HG02642 (cell line): ENCODE measurements at regions not wholly inside any gene's neighbourhood (a gene's known extent, or its start where the extent isn't known, plus 50 kb on each side); places are given as distances from the start of the nearest gene placed in this dataset.

Experiments
- ATAC-seq: cut with Tn5 transposase; IDR thresholded peaks from one replicate; pipeline ENCODE4 v1.9.1; 2021; ENCODE audit warnings: mild to moderate bottlenecking; ENCODE audit not compliant: unreplicated experiment, poor library complexity

DNA sequence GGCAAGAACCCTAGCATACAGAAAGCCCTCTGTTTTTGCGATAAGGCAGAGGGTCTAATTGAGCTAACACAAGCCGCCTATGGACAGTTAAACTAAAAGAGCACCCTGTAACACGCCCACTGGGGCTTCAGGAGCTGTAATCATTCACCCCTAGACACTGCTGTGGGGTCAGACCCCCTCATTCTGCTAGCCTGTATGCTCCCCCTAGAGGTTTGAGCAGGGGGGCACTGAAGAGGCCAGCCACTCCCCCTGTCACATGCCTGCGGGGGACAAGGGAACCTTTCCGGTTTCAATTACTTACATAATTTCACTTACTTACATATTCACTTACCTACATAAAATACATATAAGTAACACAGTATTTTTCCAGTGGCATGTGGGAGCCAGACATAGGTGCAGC, 469.5 kb upstream of the FAM241A start:
- ATAC-seq: no peak

DNA sequence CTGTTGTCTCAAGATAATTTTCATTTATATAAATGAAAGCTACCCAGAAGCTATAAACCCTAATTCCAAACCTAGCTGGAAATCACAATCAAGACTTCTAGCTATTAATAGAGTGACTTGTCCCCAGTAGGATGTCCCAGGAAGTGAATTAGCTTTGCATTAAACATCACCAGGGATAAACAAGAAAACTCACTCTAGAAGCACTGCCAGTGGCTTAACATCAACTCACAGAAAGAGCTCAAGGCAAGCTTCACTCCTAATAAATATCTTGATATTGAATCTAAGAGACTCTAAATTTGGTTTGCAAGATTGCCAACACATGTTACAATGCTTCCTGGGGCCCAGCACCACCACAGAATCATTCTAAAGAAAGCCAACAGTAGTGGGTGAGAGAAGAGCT, 468.7 kb upstream of the FAM241A start:
- no peak for ATAC-seq

DNA sequence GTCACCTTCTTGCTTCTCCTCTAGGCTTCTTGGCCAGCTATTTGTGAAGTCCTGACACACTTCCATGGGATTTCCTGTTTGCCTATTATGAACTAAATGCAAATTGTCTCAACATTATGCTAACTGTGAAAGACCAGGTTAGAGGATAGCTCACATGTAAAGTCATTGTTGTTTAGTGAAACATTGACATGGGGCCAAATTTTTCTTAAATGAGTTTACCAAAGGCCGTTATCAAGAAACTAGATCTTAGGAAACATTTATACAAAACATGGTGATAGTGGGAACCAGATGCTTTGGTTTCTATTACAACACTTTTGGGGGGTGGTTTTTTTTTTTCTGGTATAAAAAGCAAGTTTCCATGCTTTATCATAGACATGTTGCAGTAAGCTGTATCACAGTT, 466.8 kb upstream of the FAM241A start:
- ATAC-seq: no peak

DNA sequence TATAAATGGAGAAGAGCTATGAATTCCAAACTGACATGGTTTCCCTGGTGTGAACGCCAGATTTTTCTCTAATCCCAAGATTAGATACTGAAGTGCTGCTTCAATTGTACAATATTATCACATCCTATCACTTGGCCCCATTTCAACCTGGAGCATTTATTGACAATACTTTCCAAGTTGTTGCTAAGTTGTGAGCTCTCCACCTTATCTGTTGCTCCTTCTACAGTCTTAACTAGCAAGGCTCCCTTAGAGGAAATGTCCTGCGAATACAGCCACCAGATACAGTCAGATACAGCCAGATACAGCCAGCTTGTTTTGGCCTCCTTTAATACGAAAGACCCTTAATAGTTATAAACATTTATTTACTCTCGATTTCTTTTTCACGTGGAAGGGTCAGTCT, 466.3 kb upstream of the FAM241A start:
- ATAC-seq: no peak

DNA sequence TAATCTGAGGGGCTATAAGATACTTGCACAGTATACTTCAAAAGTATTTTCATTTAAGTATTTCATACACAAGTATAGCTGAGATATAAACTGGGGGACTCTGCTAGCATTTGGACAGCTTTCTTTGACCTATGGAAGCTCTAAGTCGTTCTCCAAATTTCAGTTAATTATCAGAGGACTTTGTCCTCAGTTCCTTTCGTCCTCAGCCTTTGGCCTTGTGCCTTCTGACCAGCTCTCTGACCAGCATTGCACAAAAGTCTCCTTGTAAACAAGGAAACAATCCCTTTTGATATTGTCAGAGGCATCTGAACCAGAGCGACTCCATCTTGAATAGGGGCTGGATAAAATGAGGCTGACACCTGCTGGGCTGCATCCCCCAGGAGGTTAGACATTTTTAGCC, 464.0 kb upstream of the FAM241A start:
- no peak for ATAC-seq

DNA sequence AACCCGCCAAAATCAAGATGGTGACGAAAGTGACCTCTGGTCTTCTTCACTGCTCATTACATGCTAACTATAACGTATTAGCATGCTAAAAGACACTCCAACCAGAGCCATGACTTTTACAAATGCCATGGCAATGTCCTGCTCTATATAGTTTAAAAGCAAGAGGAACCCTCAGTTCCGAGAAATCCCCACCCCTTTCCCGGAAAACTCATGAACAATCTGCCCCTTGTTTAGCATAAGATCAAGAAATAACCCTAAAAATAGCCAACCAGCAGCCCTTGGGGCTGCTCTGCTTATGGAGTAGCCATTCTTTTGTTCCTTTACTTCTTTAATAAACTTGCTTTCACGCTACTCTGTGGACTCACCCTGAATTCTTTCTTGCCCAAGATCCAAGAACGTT, 463.5 kb upstream of the FAM241A start:
- no peak for ATAC-seq

DNA sequence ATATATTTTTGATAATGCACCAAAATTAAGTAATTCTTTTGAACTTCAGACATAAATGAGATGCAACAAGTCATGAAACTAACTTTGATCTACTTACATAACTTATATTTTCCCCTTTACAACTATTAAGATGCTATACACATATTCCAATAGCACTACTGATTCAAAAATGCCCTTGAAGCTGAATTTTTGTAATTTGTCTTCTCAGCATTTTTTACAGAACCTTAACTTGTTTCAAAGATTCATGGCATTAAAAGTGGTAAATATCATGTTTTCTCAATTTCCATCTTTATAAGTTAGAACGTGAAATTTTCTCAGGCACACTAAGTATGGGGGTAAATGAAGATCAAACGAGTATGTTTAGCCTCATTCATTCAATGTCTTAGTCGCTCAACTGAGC, 460.0 kb upstream of the FAM241A start:
- no peak for ATAC-seq

DNA sequence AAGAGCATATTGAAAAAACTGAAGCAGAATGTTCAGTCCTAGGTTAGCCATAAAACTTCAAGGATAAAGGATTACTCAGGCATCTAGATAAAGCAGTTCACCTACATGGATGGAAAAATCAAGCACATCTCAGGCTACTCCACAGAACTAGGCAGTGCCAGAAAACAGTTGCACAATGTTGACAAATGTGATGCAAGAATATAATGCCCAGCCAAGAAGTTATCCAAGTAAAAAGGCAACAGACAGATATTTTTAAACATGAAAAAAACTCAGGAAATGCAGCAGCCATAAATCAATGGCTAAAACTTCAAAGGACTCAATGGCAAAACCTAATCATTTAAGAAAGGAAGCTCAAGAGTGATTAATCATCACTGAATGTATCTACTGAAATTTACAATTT, 456.0 kb upstream of the FAM241A start:
- ATAC-seq: no peak

DNA sequence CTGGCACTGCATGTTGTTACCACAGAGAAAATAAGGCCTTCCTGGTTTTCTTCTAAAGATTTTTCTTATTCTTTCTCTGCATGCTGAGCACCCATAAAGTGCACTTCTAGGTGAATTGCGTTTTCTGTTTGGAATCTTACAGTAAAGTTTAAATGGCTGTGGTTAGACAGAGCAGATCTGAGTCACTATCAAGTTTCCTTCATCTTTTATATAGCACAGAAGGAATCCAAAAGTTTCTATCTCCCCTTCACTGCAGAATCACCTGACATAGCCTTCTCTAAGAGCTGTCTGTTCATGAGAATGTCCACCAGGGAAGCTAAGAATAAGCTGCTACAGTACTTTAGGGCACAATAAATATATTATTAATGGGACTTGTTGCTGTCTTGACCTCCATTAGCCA, 455.5 kb upstream of the FAM241A start:
- no peak for ATAC-seq

DNA sequence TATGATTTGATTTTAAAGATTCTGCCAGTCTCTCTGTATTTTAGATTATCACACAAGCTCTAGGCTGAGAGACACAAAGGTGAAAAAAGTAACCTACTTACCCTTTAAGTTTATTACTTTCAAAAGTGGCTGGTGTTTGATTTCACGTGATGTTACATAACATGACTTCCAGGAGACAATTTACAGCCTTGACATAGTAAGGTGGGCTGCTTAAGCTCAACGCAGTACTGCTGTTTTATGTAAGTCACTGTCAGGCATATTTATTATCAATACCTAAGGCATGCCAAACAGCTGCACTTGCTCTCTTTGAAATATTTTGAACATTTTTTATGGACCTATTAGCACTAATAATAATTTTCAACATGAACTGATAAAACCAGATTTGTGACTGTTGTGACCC, 451.5 kb upstream of the FAM241A start:
- no peak for ATAC-seq

DNA sequence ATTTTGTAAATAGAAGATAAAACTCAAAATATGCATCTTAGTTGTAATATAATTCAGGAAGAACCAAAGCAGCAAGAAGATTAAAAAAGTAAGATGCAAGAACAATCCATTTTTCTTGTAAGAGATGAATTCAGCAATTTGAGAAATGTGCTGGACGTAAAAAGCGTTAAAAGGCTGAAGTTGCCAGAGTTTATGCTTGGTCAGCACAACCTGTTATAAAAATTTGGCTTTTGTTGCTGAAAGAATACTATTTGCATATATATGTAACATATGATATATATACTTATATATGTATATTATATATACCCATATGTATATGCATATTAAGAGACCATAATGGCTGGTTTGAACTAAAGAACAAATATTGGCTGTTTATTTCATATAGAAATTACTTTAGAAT, 449.6 kb upstream of the FAM241A start:
- no peak for ATAC-seq

DNA sequence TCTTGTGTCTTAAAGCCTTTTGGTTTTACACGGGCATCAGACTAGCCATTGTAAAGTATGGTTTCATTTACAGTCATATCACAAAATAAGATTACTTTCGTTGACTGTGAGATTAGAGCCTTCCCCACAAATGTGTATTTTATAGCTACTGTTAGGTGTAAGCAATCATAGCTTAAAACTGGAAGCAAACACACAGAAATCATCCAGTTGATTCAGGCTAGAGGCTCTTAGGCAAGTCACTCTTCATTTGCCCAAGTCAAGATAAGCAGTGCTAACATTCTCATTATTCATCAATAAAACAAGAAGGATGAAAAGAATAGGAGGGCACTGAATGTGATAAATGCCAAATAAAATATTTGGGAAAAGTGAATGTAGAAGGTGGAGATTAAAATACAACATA, 448.7 kb upstream of the FAM241A start:
- no peak for ATAC-seq

DNA sequence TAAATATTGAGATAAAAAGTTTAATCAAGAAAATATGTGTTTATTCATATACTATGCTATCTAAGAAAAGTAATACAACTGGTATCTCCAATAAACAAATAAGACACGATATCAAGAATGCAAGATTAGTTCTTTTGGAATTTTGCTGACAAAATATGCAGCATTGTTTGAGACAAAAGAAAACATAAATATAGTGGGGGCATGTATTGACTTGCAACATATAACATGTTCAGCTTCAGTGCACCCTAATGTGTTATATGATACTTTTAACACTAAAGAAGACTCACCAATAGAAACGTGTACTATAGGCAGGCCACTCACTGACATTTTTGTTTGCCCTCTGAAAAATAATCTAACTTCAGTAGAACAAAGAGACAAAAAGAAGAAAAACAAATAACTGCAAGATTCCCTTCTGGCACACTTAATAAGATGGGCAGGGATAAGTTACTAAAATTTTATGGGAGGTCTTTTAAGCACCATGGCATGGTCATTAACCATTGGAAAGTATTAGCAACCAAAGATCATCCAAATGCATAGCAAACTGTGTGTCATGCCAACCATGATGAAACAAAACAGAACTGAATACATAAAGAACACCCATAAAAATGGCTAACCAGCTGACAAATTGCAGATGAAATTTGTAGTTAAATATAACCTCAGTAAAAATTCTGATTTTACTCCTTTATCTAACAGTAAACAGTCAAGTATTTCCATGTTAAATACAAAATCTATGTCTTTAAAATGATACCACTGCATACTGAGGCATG, 447.9 kb upstream of the FAM241A start:
- no peak for ATAC-seq

DNA sequence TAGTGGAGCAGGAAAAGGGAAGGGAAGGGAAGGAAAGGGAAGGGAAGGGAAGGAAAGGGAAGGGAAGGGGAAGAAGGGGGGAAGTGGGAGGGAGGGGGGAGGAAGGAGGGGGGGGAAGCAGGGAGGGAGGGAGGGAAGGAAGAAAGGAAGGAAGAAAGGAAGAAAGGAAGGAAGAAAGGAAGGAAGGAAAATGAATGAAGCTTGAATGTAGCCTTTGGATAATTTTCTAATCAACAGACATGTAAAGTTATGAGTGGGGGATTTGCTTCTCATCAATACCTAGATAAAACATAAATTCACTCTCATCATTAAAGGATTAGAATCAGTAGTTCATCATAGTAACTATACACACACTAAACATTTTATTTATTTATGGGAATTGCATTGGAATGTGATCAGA, 446.9 kb upstream of the FAM241A start:
- no peak for ATAC-seq

DNA sequence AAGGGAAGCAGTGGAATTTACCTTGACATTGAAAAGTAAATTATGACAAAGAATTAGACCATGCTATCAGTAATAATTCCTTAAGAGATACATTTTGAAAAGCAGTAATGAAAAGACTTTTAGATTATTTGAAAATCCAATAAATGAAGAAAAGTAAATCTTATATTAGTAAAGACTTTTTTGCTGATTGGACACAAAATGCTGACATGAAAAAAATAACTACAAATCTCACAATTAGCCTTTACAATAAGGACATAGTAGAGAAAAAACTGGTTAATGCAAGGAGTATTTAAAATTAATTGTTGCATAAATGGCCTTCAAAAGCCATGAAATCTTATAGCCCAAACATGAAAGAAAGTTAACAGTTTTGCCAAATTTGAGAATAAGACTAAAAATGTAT, 446.1 kb upstream of the FAM241A start:
- no peak for ATAC-seq

DNA sequence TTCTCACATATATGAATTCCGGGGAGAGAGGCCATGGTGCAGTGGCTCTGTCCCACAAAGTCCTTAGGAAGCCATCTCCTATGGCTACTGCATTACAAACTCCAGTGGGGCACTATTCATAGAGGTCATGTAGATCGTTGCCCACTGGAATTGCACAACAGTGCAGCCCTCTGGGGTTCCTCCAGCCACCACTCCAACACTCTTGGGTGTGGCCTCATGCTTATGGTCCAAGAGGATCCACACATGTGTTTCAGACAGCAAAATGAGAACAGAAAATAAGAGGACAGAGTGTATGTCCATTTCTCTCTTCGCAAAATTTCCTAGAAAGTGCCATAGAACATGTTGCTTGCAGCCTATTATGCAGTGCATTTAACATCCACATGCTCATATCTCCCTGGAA, 444.2 kb upstream of the FAM241A start:
- ATAC-seq: no peak

DNA sequence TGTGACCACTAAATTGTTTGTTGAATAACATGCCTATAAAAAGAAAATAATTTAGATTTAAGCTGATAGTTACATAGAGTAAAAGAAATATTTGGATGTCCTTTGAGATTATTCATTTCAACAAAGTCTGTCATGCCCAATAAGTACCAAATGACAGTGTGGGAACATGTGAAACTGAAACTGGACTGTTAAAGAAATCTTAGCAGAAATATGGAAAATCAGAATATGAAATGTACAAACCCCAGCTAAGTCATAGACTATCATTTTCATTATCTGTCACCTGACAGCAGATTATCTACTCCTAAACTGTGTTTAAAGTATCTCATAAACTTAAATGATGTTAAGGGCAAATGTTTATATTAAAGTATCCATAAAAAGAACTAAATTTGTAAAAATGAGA, 437.8 kb upstream of the FAM241A start:
- ATAC-seq: no peak

DNA sequence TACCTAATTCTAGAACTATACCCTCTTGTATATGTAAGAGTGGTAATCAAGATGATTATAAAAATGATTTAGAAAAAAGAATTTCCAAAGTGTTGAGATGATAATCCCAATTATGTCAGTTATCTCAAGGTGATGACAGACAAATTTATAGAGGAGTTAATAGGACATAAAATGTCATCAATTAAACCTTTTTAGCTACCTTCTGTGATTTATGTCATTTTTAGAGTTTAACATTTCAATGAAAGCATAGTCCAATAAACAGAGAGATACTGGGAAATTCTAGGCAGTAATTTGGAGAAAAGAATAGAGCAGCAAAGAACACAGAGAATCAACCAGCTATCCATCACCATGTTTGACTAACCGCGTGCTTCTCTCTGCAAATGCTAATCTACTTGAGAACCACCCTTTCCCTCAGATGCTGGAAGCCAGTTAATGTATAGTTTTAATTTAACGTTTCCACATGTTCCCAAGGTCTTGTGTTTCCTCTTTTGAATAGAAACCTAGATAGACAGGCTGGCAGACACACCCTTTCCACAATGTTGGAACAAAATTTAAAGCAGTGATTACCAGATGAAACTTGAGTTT, 433.1 kb upstream of the FAM241A start:
- ATAC-seq: no peak

DNA sequence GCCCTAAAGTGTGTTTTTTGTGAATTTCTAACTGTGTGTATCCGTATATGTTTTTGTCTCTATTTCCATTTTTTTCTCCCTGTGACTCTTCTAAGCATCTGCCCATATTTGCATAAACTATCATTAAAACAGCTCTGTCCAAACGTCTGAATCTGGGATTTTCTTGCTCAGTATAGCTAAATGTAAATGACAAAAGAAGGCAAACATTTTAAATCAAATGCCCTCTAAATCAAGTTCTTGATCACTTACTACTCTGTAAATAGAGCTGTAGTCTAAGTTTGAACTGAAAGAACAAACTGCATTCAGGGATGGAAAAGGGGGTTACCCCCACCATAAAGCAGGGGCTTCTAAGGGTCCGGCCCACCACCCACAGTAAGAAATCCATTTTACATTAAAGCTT, 432.0 kb upstream of the FAM241A start:
- no peak for ATAC-seq

DNA sequence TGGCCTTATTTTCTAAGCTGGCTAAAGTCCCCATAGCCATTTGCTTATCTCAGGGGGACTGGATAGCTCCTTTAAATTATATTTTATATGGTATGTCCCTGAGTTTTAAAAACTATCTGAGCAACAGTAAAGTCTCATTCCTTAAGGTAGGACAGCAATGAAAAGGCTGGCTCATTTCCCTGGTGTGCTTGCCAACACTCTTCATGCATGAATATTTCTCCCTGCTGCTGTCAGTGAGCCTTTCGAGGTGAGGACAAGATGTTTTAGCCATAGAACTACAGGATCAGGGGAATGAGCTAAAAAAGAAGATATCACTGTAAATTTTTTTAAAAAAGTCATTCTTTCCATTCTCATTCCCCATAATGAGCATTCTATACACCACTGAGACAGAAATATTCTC, 427.3 kb upstream of the FAM241A start:
- no peak for ATAC-seq

DNA sequence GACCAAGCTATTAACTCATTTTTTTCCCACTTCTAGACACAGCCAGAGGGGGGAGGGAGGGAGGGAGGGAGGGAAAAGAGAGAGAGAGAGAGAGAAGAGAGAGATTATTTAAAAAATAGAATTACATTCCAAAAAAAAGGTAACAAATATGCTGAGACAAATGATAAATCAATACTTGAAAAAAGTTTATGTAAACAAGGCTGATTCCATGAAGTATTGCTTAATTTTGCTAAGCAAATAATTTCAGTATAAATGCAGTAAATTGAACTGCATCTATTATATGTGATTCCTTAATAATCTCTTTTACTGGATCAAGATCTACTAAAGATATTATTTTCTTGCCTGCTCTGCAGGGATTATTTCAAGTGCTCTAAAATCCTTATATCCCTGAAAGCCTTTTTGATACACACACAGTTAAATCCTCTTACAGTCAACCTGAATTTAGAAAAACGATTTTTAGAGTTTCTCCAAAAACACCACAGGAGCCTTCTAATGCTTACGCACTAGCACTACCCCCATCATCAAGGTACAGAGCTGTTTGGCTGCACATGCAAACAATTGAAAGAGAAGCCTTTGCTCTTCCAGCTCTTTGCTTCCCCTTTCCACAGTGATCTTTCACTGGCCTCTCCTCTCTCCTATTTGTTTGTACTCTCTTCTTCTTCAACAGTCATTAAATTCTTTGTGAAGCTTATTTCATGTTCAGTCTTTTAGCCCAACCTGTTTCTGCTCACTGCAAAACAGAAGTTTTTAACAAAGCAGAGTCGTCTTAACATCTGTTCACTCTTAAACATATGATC, 426.3 kb upstream of the FAM241A start:
- no peak for ATAC-seq

DNA sequence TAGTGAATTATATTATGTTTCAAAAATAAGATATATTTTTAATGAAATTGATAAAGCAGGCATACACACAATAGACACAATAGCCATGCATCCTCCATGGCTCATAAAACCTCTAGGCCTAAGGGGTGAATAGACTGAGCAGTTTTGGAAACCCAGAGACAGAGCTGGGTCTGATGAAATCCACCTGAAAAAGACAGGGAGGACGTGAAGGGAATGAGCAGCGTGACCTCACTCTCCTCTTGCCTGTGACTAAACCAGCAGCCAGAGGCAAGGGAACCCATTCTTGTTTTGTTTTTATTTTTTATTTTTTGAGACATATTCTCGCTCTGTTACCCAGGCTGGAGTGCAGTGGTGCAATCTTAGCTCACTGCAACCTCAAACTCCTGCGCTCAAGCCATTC, 424.4 kb upstream of the FAM241A start:
- ATAC-seq: no peak
